K562 (cell line): ENCODE measurements at regions not wholly inside any gene's neighbourhood (a gene's known extent, or its start where the extent isn't known, plus 50 kb on each side); places are given as distances from the start of the nearest gene placed in this dataset.

Experiments
- ATAC-seq: fragments of 200-7000 bp; cut with Tn5 transposase; 3 replicates; pipeline ENCODE4 v1.9.1; 2020; ENCODE audit warnings: moderate library complexity
- BruUV-seq: library from RNA; stranded (reverse); fragments of 400-500 nt; replicated peaks from 2 replicates; lab custom pipeline; 2021; lab: Mats Ljungman, UMichigan
- CTCF ChIA-PET: fragments of 300-600 bp; formaldehyde crosslinking; extraction: SDS; loops from one replicate; lab custom pipeline; 2021; ENCODE audit warnings: low intra/inter-chr PET ratio; lab: Yijun Ruan, JAX
- POLR2A ChIA-PET: fragments of 300-600, 350-650 bp; sonication (Branson Sonifier 250); formaldehyde crosslinking; extraction: SDS; loops from one replicate; lab custom pipeline; 2021; ENCODE audit warnings: antibody characterized with exemption, inconsistent platforms; lab: Yijun Ruan, JAX
- DNase-seq, 4 experiments: peaks; one replicate each; pipeline versions ENCODE4 v3.0.0 to v3.0.0-alpha.2; 2011 to 2018; ENCODE audit warnings: low spot score in 3 of 4, mixed read lengths in 3 of 4; ENCODE audit errors: extremely low read depth in 1 of 4
- FAIRE-seq: peaks from 2 replicates; lab custom pipeline; 2011; peaks lifted over from hg19 to GRCh38; lab: Jason Lieb, UNC
- H2AFZ ChIP-seq: 2 replicates; pipeline ENCODE4 v1.6.0; 2011; ENCODE audit warnings: low read depth, low read length, control low read depth, inconsistent platforms
- H3K27ac ChIP-seq: fragments of 200-600 bp; 3 replicates; pipeline ENCODE4 v1.8.0; 2011; ENCODE audit warnings: low read depth, mild to moderate bottlenecking, control low read depth, inconsistent platforms, low read length, moderate library complexity, mixed read lengths; ENCODE audit errors: extremely low read depth
- H3K27me3 ChIP-seq, 2 experiments: fragments of 300-600 bp in 1 of 2; 2 replicates in 1 of 2; 3 replicates in 1 of 2; pipeline versions ENCODE4 v1.6.0 to v1.8.0; 2011; ENCODE audit warnings: inconsistent platforms in 2 of 2, low read length in 2 of 2, mild to moderate bottlenecking in 1 of 2, mixed read lengths in 1 of 2, moderate library complexity in 1 of 2; ENCODE audit not compliant: control insufficient read depth in 2 of 2, insufficient read depth in 2 of 2
- H3K36me3 ChIP-seq: fragments of 300-600 bp; 3 replicates; pipeline ENCODE4 v1.8.0; 2011; ENCODE audit warnings: mild to moderate bottlenecking, low read length, inconsistent platforms; ENCODE audit not compliant: control insufficient read depth, insufficient read depth
- H3K4me1 ChIP-seq, 2 experiments: fragments of 200-600 bp in 1 of 2; replicated peaks in 1 of 2; 2 replicates in 1 of 2; 3 replicates in 1 of 2; pipeline versions ENCODE4 v1.5.1 to v1.8.0; 2011; ENCODE audit warnings: inconsistent platforms in 2 of 2, low read length in 2 of 2, mild to moderate bottlenecking in 1 of 2, mixed read lengths in 1 of 2, moderate library complexity in 1 of 2; ENCODE audit not compliant: control insufficient read depth in 2 of 2, insufficient read depth in 2 of 2
- H3K4me2 ChIP-seq: 2 replicates; pipeline ENCODE4 v1.6.1; 2011; ENCODE audit warnings: low read length, control low read depth, inconsistent platforms, mixed read lengths; ENCODE audit not compliant: insufficient read depth
- H3K4me3 ChIP-seq: fragments of 200-600 bp; sonication (generic), shearing (Covaris generic); 2 replicates; pipeline ENCODE4 v1.5.1; 2016; ENCODE audit warnings: control low read depth, inconsistent platforms
- H3K79me2 ChIP-seq: fragments of 200-600 bp; 3 replicates; pipeline ENCODE4 v1.8.0; 2011; ENCODE audit warnings: low read length, inconsistent platforms; ENCODE audit not compliant: control insufficient read depth, insufficient read depth
- H3K9ac ChIP-seq, 2 experiments: 2 replicates each; pipeline versions ENCODE4 v1.6.0 to v1.6.1; 2011; ENCODE audit warnings: low read depth in 2 of 2, low read length in 2 of 2, control low read depth in 1 of 2, inconsistent platforms in 1 of 2, mild to moderate bottlenecking in 1 of 2, mixed read lengths in 1 of 2; ENCODE audit not compliant: insufficient read depth in 1 of 2
- H3K9me1 ChIP-seq: one replicate; pipeline ENCODE4 v1.6.0; 2011; ENCODE audit warnings: inconsistent platforms, mild to moderate bottlenecking, low read length, moderate library complexity; ENCODE audit not compliant: control insufficient read depth, insufficient read depth
- H3K9me3 ChIP-seq: replicated peaks from 2 replicates; pipeline ENCODE4 v1.5.1; 2011; ENCODE audit warnings: low read depth, low read length, inconsistent platforms; ENCODE audit not compliant: control insufficient read depth, insufficient read depth
- H4K20me1 ChIP-seq: replicated peaks from 2 replicates; pipeline ENCODE4 v1.6.1; 2011; ENCODE audit warnings: low read length, inconsistent platforms, mixed read lengths; ENCODE audit not compliant: control insufficient read depth, insufficient read depth
- ZBTB43 ChIP-seq: sonication (generic); formaldehyde crosslinking; IDR thresholded peaks from 2 replicates; pipeline ENCODE4 v1.8.0; 2023; ENCODE audit warnings: mild to moderate bottlenecking, missing genetic modification reagents
- whole genome bisulfite sequencing: fragments of 100-300 bp; shearing (Covaris generic); methylation state at CpG from one replicate; pipeline ENCODE4 v1.1.6; 2016; ENCODE audit warnings: low coverage, mixed read lengths; ENCODE audit not compliant: insufficient coverage; ENCODE audit errors: missing lambda C conversion rate; 5-methylcytosine and 5-hydroxymethylcytosine counted together
- in situ Hi-C: fragments of 300-500 bp; cut with MboI; formaldehyde crosslinking; loops from 4 replicates; pipeline ENCODE4 v1.15.0; 2018; ENCODE audit warnings: inconsistent platforms, mixed read lengths
- intact Hi-C: fragments of 100-400 bp; cut with micrococcal nuclease; formaldehyde crosslinking; loops from 2 replicates; pipeline ENCODE4 v1.14.2; 2022
- TF ChIP-seq, protein P1 (sequence below): conservative IDR thresholded peaks from 2 replicates; pipeline ENCODE4 v1.6.1; 2011; ENCODE audit warnings: low read depth, mild to moderate bottlenecking, low read length; ENCODE audit not compliant: control insufficient read depth
- TF ChIP-seq, protein P2 (sequence below): fragments of 250-450 bp; sonication (Bioruptor Pico); IDR thresholded peaks from 2 replicates; pipeline ENCODE4 v1.5.0; 2022; ENCODE audit warnings: mild to moderate bottlenecking

DNA sequence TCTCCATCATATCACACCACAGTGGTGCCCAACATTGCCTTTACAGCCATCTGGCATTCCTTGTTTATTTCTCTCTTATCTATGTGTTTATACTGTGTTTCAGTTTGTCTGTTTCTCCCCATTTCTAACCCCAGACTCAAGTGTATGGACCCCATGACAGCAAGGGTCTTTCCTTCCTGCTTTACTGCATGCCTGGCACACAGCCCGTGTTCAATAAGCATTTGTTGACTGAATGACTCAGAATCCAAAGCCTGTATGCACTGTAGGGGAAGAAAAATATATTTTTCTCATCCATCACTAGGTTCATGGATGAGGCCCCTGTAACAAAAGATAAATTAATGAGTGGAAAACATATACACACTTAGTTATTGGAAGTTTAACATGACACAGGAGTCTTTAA, 190.8 kb upstream of the SEMA6A start (continued):
- TF ChIP-seq, protein P1, sequence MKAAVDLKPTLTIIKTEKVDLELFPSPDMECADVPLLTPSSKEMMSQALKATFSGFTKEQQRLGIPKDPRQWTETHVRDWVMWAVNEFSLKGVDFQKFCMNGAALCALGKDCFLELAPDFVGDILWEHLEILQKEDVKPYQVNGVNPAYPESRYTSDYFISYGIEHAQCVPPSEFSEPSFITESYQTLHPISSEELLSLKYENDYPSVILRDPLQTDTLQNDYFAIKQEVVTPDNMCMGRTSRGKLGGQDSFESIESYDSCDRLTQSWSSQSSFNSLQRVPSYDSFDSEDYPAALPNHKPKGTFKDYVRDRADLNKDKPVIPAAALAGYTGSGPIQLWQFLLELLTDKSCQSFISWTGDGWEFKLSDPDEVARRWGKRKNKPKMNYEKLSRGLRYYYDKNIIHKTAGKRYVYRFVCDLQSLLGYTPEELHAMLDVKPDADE = no peak
- no peak for TF ChIP-seq ZBTB43

GRCh38 chr5:116764941-116765340, 190.3 kb upstream of the SEMA6A start:
- H3K27ac ChIP-seq = no peak overlapping the region
- no peak for FAIRE-seq
- in situ Hi-C loops = no loop called here

More at GRCh38 chr5:116764941-116765340, 190.3 kb upstream of the SEMA6A start:
- BruUV-seq = no TSS peak
- H3K9me3 ChIP-seq = no peaks in the 10 kb centered on the region
- no peak overlapping the region for H2AFZ ChIP-seq
- H3K9me1 ChIP-seq = no peaks in the 10 kb centered on the region
- no peaks in the 10 kb centered on the region for H3K27me3 ChIP-seq
- no peak overlapping the region for H3K9ac ChIP-seq
- intact Hi-C loops = no loop called here
- ChIA-PET CTCF (no interaction called here), POLR2A (no interaction called here)
- no peak for DNase-seq
- no peaks in the 10 kb centered on the region for H3K79me2 ChIP-seq
- no peak overlapping the region for H3K4me2 ChIP-seq
- no peaks in the 10 kb centered on the region for H4K20me1 ChIP-seq
- no peak overlapping the region for H3K4me3 ChIP-seq
- TF ChIP-seq, protein P2, sequence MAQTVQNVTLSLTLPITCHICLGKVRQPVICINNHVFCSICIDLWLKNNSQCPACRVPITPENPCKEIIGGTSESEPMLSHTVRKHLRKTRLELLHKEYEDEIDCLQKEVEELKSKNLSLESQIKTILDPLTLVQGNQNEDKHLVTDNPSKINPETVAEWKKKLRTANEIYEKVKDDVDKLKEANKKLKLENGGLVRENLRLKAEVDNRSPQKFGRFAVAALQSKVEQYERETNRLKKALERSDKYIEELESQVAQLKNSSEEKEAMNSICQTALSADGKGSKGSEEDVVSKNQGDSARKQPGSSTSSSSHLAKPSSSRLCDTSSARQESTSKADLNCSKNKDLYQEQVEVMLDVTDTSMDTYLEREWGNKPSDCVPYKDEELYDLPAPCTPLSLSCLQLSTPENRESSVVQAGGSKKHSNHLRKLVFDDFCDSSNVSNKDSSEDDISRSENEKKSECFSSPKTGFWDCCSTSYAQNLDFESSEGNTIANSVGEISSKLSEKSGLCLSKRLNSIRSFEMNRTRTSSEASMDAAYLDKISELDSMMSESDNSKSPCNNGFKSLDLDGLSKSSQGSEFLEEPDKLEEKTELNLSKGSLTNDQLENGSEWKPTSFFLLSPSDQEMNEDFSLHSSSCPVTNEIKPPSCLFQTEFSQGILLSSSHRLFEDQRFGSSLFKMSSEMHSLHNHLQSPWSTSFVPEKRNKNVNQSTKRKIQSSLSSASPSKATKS = no peak
- H3K36me3 ChIP-seq = no peaks in the 10 kb centered on the region
- H3K4me1 ChIP-seq = no peaks in the 10 kb centered on the region
- WGBS = 5% methylated on average over 2 of the region's 2 CpGs
- ATAC-seq = no peak
